Aorta (tissue), 5 donors: ENCODE measurements at regions not wholly inside any gene's neighbourhood (a gene's known extent, or its start where the extent isn't known, plus 50 kb on each side); places are given as distances from the start of the nearest gene placed in this dataset.

Experiments used
- ATAC-seq: fragments of 200-7000 bp; cut with Tn5 transposase; one replicate; pipeline ENCODE4 v1.9.1; 2022; ENCODE audit warnings: moderate library complexity; ENCODE audit not compliant: low FRiP score
- DNase-seq, 2 donors: peaks; one replicate each; pipeline ENCODE4 v3.0.0-alpha.2; 2020
- H3K27ac ChIP-seq, 2 donors: one replicate each; pipeline ENCODE4 v1.5.1; 2013; ENCODE audit warnings: low read length in 2 of 2, mild to moderate bottlenecking in 2 of 2, moderate library complexity in 2 of 2, control low read depth in 1 of 2, inconsistent platforms in 1 of 2, low read depth in 1 of 2
- H3K27me3 ChIP-seq, 2 donors: one replicate each; pipeline ENCODE4 v1.6.1; 2013; ENCODE audit warnings: control low read depth in 1 of 2, low read length in 1 of 2, mild to moderate bottlenecking in 1 of 2, moderate library complexity in 1 of 2; ENCODE audit not compliant: insufficient read depth in 2 of 2, control insufficient read depth in 1 of 2
- H3K36me3 ChIP-seq, 2 donors: one replicate each; pipeline ENCODE4 v1.6.1; 2013; ENCODE audit warnings: control low read depth in 1 of 2, low read length in 1 of 2, mild to moderate bottlenecking in 1 of 2; ENCODE audit not compliant: insufficient read depth in 2 of 2, control insufficient read depth in 1 of 2
- H3K4me1 ChIP-seq, 2 donors: one replicate each; pipeline ENCODE4 v1.6.1; 2013; ENCODE audit warnings: low read length in 2 of 2, control low read depth in 1 of 2, mild to moderate bottlenecking in 1 of 2, moderate library complexity in 1 of 2; ENCODE audit not compliant: insufficient read depth in 2 of 2, control insufficient read depth in 1 of 2
- H3K4me3 ChIP-seq, 2 donors: one replicate each; pipeline ENCODE4 v1.5.1; 2013; ENCODE audit warnings: low read length in 2 of 2, control low read depth in 1 of 2, mild to moderate bottlenecking in 1 of 2
- H3K9me3 ChIP-seq: one replicate; pipeline ENCODE4 v1.6.1; 2013; ENCODE audit warnings: mild to moderate bottlenecking, low read length; ENCODE audit not compliant: control insufficient read depth
- whole genome bisulfite sequencing, 2 donors: extraction: QIAGEN DNeasy Blood & Tissue Kit; methylation state at CpG; one replicate each; pipeline ENCODE4 v1.1.7; 2013; 5-methylcytosine and 5-hydroxymethylcytosine counted together
- intact Hi-C, 2 donors: fragments of 100-400 bp; cut with DNase I; formaldehyde crosslinking; loops; one replicate each; pipeline versions ENCODE4 v1.14.2 to v1.15.0; 2022
- donor health status: healthy with polysubstance abuse.
- donor health status: Bipolar disorder and iron deficiency.
- donor health status: DM: no; HTN: no; CAD: no.
- donor health status: DM: no; HTN: no; CAD: no.
- donor health status: DM: yes; HTN: yes; CAD: no.

GRCh38 chr16:6993544-6993943 lies 339.1 kb upstream of the RBFOX1 start:
- no peaks in the 10 kb centered on the region for H3K4me1 ChIP-seq
- WGBS, 2 donors, result 11 to 28% methylated on average over 4 of the region's 4 CpGs
- no peak overlapping the region for H3K27ac ChIP-seq
- DNase-seq (no peak), ATAC-seq (no peak)
- H3K27me3 ChIP-seq, result no peaks in the 10 kb centered on the region
- no peaks in the 10 kb centered on the region for H3K36me3 ChIP-seq
- no peaks in the 10 kb centered on the region for H3K9me3 ChIP-seq
- intact Hi-C loops, result no loop called here
- H3K4me3 ChIP-seq, result no peak overlapping the region

GRCh38 chr16:6988846-6989245 lies 343.8 kb upstream of the RBFOX1 start:
- H3K27me3 ChIP-seq, result no peaks in the 10 kb centered on the region
- H3K27ac ChIP-seq, result no peak overlapping the region
- 88 to 92% methylated on average over 10 of the region's 10 CpGs for WGBS, 2 donors
- intact Hi-C loops, result no loop called here
- ATAC-seq, result no peak
- DNase-seq, result no peak
- H3K9me3 ChIP-seq, result no peaks in the 10 kb centered on the region
- no peaks in the 10 kb centered on the region for H3K36me3 ChIP-seq
- H3K4me1 ChIP-seq, result no peaks in the 10 kb centered on the region
- H3K4me3 ChIP-seq, result no peak overlapping the region

GRCh38 chr16:6977916-6978315 lies 354.7 kb upstream of the RBFOX1 start:
- no peaks in the 10 kb centered on the region for H3K36me3 ChIP-seq
- no peak overlapping the region for H3K4me3 ChIP-seq
- ATAC-seq, result no peak
- no peak overlapping the region for H3K27ac ChIP-seq
- WGBS, 2 donors, result 48 to 59% methylated on average over 8 of the region's 8 CpGs
- H3K4me1 ChIP-seq, result no peaks in the 10 kb centered on the region
- no peaks in the 10 kb centered on the region for H3K27me3 ChIP-seq
- DNase-seq, result no peak
- intact Hi-C loops, result no loop called here
- no peaks in the 10 kb centered on the region for H3K9me3 ChIP-seq

DNA sequence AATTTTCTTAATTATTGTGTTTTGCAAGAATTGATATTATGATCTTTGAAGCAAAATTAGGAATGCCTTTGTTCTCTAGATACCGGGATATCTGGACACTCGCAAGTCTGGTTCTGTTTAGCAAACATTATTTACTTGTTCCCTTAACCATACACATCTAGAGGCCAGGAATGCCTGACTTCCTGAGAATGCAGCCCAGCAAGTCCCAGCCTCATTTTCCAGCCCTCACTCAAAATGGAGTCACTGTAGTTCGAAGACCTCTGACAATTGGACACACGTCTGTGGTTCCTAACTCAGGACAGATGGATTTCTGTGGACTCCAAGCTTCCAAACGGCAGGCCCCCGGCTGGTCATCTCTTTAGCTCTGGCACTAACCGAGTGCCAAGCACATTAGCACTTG lies 355.4 kb upstream of the RBFOX1 start:
- Histone ChIP-seq H3K27me3 (no peaks in the 10 kb centered on the region), H3K9me3 (no peaks in the 10 kb centered on the region), H3K4me3 (no peak overlapping the region), H3K36me3 (no peaks in the 10 kb centered on the region), H3K4me1 (no peaks in the 10 kb centered on the region), H3K27ac (no peak overlapping the region)
- ATAC-seq (no peak), DNase-seq (no peak)
- WGBS, 2 donors, result 49 to 73% methylated on average over 7 of the region's 7 CpGs
- intact Hi-C loops, result no loop called here

GRCh38 chr16:6976716-6977115 lies 355.9 kb upstream of the RBFOX1 start:
- DNase-seq (no peak), ATAC-seq (no peak)
- Histone ChIP-seq H3K36me3 (no peaks in the 10 kb centered on the region), H3K27ac (no peak overlapping the region), H3K4me1 (no peaks in the 10 kb centered on the region), H3K4me3 (no peak overlapping the region), H3K27me3 (no peaks in the 10 kb centered on the region), H3K9me3 (no peaks in the 10 kb centered on the region)
- 92 to 95% methylated on average over 1 of the region's 1 CpG for WGBS, 2 donors
- intact Hi-C loops, result no loop called here

GRCh38 chr16:6970171-6970857 lies 362.3 kb upstream of the RBFOX1 start:
- no peaks in the 10 kb centered on the region for H3K27me3 ChIP-seq
- DNase-seq, result no peak
- ATAC-seq, result no peak
- H3K4me3 ChIP-seq, result no peak overlapping the region
- WGBS, 2 donors, result 84 to 90% methylated on average over 3 of the region's 3 CpGs
- no peaks in the 10 kb centered on the region for H3K4me1 ChIP-seq
- H3K27ac ChIP-seq, result no peak overlapping the region
- intact Hi-C loops, result no loop called here
- H3K9me3 ChIP-seq, result no peaks in the 10 kb centered on the region
- H3K36me3 ChIP-seq, result no peaks in the 10 kb centered on the region

DNA sequence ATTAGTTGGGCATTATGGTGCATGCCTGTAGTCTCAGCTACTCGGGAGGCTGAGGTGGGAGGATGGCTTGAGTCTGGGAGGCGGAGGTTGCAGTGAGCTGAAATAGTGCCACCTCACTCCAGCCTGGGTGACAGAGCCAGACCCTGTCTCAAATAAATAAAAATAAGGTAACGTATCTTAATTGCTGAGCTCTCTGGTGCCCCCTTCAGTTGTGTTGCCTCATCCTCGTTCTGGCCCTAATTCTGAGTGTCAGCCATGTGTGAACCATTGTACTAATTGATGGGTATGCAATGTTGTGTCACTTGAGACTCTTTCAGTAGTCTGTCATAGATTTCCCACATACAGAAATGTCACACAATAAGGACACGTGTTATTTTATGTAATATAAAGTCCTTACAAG lies 363.1 kb upstream of the RBFOX1 start:
- intact Hi-C loops, result no loop called here
- no peaks in the 10 kb centered on the region for H3K27me3 ChIP-seq
- H3K36me3 ChIP-seq, result no peaks in the 10 kb centered on the region
- ATAC-seq, result no peak
- WGBS, 2 donors, result 68 to 71% methylated on average over 5 of the region's 5 CpGs
- H3K4me3 ChIP-seq, result no peak overlapping the region
- DNase-seq, result no peak
- no peaks in the 10 kb centered on the region for H3K9me3 ChIP-seq
- no peak overlapping the region for H3K27ac ChIP-seq
- no peaks in the 10 kb centered on the region for H3K4me1 ChIP-seq

- H3K4me3 ChIP-seq, result no peak overlapping the region
- H3K27me3 ChIP-seq, result no peaks in the 10 kb centered on the region
- no peak overlapping the region for H3K27ac ChIP-seq
- ATAC-seq (no peak), DNase-seq (no peak)
- WGBS, 2 donors, result 39 to 49% methylated on average over 10 of the region's 10 CpGs
- no peaks in the 10 kb centered on the region for H3K4me1 ChIP-seq
- H3K36me3 ChIP-seq, result no peaks in the 10 kb centered on the region
- no peaks in the 10 kb centered on the region for H3K9me3 ChIP-seq
- intact Hi-C loops, result no loop called here
These were observed 364.8 kb upstream of the RBFOX1 start for GRCh38 chr16:6967796-6968320.

DNA sequence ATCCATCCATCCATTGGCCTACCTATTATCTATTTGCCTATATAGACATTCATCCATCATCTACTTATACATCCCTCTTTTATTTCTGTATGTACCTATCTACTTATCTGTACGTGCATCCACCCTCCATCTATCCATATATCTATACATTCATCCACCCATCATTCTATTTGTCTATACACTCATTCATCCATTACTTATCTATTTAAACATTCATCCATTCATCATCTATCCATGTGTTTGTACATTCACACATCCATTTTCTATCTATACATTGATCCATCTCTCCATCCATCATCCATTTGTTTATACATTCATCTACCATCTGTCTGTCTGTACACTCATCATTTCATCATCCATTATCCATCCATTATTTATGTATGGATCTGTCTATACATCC lies 365.7 kb upstream of the RBFOX1 start:
- ATAC-seq (no peak), DNase-seq (no peak)
- no peak overlapping the region for H3K4me3 ChIP-seq
- WGBS, 2 donors, result 68 to 85% methylated on average over 1 of the region's 1 CpG
- H3K36me3 ChIP-seq, result no peaks in the 10 kb centered on the region
- intact Hi-C loops, result no loop called here
- no peaks in the 10 kb centered on the region for H3K4me1 ChIP-seq
- H3K27ac ChIP-seq, result no peak overlapping the region
- no peaks in the 10 kb centered on the region for H3K27me3 ChIP-seq
- H3K9me3 ChIP-seq, result no peaks in the 10 kb centered on the region
